MM.1S (cell line): ENCODE measurements at regions not wholly inside any gene's neighbourhood (a gene's known extent, or its start where the extent isn't known, plus 50 kb on each side); places are given as distances from the start of the nearest gene placed in this dataset.

Experiments used
- DNase-seq: peaks from one replicate; pipeline ENCODE4 v3.0.0-alpha.2; 2015
- H2AFZ ChIP-seq: fragments of 300-600 bp; sonication (generic); 2 replicates; pipeline ENCODE4 v1.6.0; 2016; ENCODE audit warnings: antibody characterized with exemption, low read length
- H3F3A ChIP-seq: fragments of 300-600 bp; sonication (generic); 2 replicates; pipeline ENCODE4 v1.6.1; 2016; ENCODE audit warnings: mild to moderate bottlenecking, antibody characterized with exemption, low read length, moderate library complexity, mixed read lengths; ENCODE audit not compliant: insufficient read depth
- H3K27ac ChIP-seq: fragments of 300-600 bp; sonication (generic); 2 replicates; pipeline ENCODE4 v1.5.1; 2016; ENCODE audit warnings: mild to moderate bottlenecking, low read length
- H3K27me3 ChIP-seq: fragments of 300-600 bp; sonication (generic); replicated peaks from 2 replicates; pipeline ENCODE4 v1.6.0; 2016; ENCODE audit warnings: low read length; ENCODE audit not compliant: insufficient read depth
- H3K36me3 ChIP-seq: fragments of 300-600 bp; sonication (generic); replicated peaks from 2 replicates; pipeline ENCODE4 v1.6.1; 2016; ENCODE audit warnings: mild to moderate bottlenecking, low read length, mixed read lengths; ENCODE audit not compliant: insufficient read depth
- H3K4me1 ChIP-seq: fragments of 300-600 bp; sonication (generic); 2 replicates; pipeline ENCODE4 v1.6.1; 2016; ENCODE audit warnings: low read length, mixed read lengths
- H3K4me2 ChIP-seq: fragments of 300-600 bp; sonication (generic); 2 replicates; pipeline ENCODE4 v1.6.0; 2016; ENCODE audit warnings: low read depth, low read length
- H3K4me3 ChIP-seq: fragments of 300-600 bp; sonication (generic); 2 replicates; pipeline ENCODE4 v1.5.1; 2016; ENCODE audit warnings: low read length, mixed read lengths
- H3K79me2 ChIP-seq: fragments of 300-600 bp; sonication (generic); 2 replicates; pipeline ENCODE4 v1.6.1; 2016; ENCODE audit warnings: mixed run types, low read length, mixed read lengths
- H3K9ac ChIP-seq: fragments of 300-600 bp; sonication (generic); 2 replicates; pipeline ENCODE4 v1.6.1; 2016; ENCODE audit warnings: low read length, mixed read lengths
- H3K9me2 ChIP-seq: fragments of 300-600 bp; sonication (generic); replicated peaks from 2 replicates; pipeline ENCODE4 v1.6.1; 2016; ENCODE audit warnings: mild to moderate bottlenecking, low read length, mixed read lengths; ENCODE audit not compliant: insufficient read depth
- H3K9me3 ChIP-seq: fragments of 300-600 bp; sonication (generic); replicated peaks from 2 replicates; pipeline ENCODE4 v1.6.1; 2016; ENCODE audit warnings: mild to moderate bottlenecking, low read length, mixed read lengths; ENCODE audit not compliant: insufficient read depth
- H4K20me1 ChIP-seq: fragments of 300-600 bp; sonication (generic); 2 replicates; pipeline ENCODE4 v1.6.1; 2016; ENCODE audit warnings: mild to moderate bottlenecking, low read length, moderate library complexity, mixed read lengths; ENCODE audit not compliant: insufficient read depth
- CTCF ChIP-seq: fragments of 300-600 bp; sonication (generic); IDR thresholded peaks from 2 replicates; pipeline ENCODE4 v1.5.1; 2016; ENCODE audit warnings: antibody characterized with exemption, low read length, mixed read lengths
- EZH2 ChIP-seq: fragments of 300-600 bp; sonication (generic); optimal IDR thresholded peaks from 2 replicates; pipeline ENCODE3; 2017; ENCODE audit warnings: low read depth, mild to moderate bottlenecking, antibody characterized with exemption, low read length, mixed read lengths
- EZH2phosphoT487 ChIP-seq: fragments of 300-600 bp; sonication (generic); IDR thresholded peaks from 2 replicates; pipeline ENCODE4 v1.6.1; 2018; ENCODE audit warnings: antibody characterized with exemption, low read length

- no peaks in the 10 kb centered on the region for H3K9me2 ChIP-seq
- no peak overlapping the region for H3K4me2 ChIP-seq
- H4K20me1 ChIP-seq = no peaks in the 10 kb centered on the region
- no peak for DNase-seq
- no peaks in the 10 kb centered on the region for H3K79me2 ChIP-seq
- no peak for TF ChIP-seq EZH2
- TF ChIP-seq CTCF = no peak
- TF ChIP-seq EZH2phosphoT487 = no peak
- no peaks in the 10 kb centered on the region for H3F3A ChIP-seq
- no peak overlapping the region for H3K27ac ChIP-seq
- H3K4me1 ChIP-seq = no peaks in the 10 kb centered on the region
- no peak overlapping the region for H2AFZ ChIP-seq
- H3K9ac ChIP-seq = no peak overlapping the region
- no peak overlapping the region for H3K4me3 ChIP-seq
- H3K9me3 ChIP-seq = no peaks in the 10 kb centered on the region
- H3K36me3 ChIP-seq = no peaks in the 10 kb centered on the region
- H3K27me3 ChIP-seq = no peaks in the 10 kb centered on the region
Observed at GRCh38 chr3:34239875-34240274, 441.4 kb downstream of the PDCD6IP start.

- no peak for TF ChIP-seq EZH2
- no peak for TF ChIP-seq EZH2phosphoT487
- Histone ChIP-seq H3K4me1 (peaks cover 13% of the 10 kb centered on the region), H3K9me3 (no peaks in the 10 kb centered on the region), H3K79me2 (no peaks in the 10 kb centered on the region), H3K36me3 (no peaks in the 10 kb centered on the region), H3K27me3 (no peaks in the 10 kb centered on the region), H3F3A (no peaks in the 10 kb centered on the region), H2AFZ (no peak overlapping the region), H3K9ac (no peak overlapping the region), H3K4me2 (no peak overlapping the region), H3K4me3 (no peak overlapping the region), H3K9me2 (no peaks in the 10 kb centered on the region), H3K27ac (no peak overlapping the region), H4K20me1 (no peaks in the 10 kb centered on the region)
- DNase-seq = no peak
Observed at GRCh38 chr3:34247401-34247800, 449.0 kb downstream of the PDCD6IP start.

DNA sequence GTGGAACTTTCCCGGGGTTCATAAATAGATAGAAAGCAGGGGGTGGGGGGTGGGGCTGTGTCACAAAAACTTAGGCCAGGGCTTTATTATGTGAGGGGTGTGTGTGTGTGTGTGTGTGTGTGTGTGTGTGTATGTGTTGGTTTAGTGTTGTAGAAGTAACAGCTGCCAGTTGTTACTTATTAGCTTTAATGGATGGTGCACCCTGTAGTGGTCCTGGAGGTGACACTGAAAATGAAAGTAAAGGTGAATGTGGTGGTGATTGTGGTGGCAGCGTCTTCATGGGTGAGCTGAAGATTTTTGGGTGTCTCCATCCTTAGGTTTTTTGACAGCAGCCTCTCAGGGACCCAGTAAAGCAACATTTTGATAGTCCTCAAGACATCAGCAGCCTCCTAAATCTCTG, 449.9 kb downstream of the PDCD6IP start:
- Histone ChIP-seq H3K4me3 (no peak overlapping the region), H3K79me2 (no peaks in the 10 kb centered on the region), H3K9me3 (no peaks in the 10 kb centered on the region), H3K4me2 (peak overlapping the region; percentile 49; the same call in 1 of the 2 replicates), H3K27me3 (no peaks in the 10 kb centered on the region), H3K9me2 (no peaks in the 10 kb centered on the region), H3K4me1 (peaks cover 13% of the 10 kb centered on the region), H3K36me3 (no peaks in the 10 kb centered on the region), H3F3A (no peaks in the 10 kb centered on the region), H2AFZ (no peak overlapping the region), H3K9ac (no peak overlapping the region), H4K20me1 (no peaks in the 10 kb centered on the region), H3K27ac (no peak overlapping the region)
- DNase-seq = peak; percentile 38
- no peak for TF ChIP-seq EZH2
- TF ChIP-seq EZH2phosphoT487 = no peak
- no peak for TF ChIP-seq CTCF

DNA sequence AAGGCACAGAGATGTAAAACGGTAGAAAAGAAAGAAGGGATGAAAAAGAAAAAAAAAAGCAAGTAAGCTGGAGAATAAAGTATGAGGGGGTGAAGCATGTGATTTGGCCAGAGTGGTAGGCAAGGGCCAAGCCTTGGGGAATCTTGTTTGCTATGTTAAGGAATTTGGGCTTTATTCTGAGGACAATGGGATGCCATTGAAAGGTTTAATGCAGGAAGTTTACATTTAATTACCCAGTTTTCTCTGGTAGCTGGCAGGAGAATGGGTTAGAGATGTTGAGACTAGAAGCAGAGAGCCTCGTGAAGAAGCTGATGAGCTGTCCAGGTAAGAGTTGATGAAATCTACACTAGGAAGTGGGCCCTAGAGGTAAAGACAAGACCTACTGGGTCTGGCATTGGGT, 455.9 kb downstream of the PDCD6IP start:
- H3K4me2 ChIP-seq = no peak overlapping the region
- H3K27ac ChIP-seq = no peak overlapping the region
- no peak overlapping the region for H2AFZ ChIP-seq
- no peak overlapping the region for H3K9ac ChIP-seq
- no peaks in the 10 kb centered on the region for H3K36me3 ChIP-seq
- DNase-seq = no peak
- no peaks in the 10 kb centered on the region for H3K79me2 ChIP-seq
- peaks cover 4% of the 10 kb centered on the region for H3K4me1 ChIP-seq
- H3K27me3 ChIP-seq = no peaks in the 10 kb centered on the region
- no peak overlapping the region for H3K4me3 ChIP-seq
- H3K9me3 ChIP-seq = no peaks in the 10 kb centered on the region
- H4K20me1 ChIP-seq = no peaks in the 10 kb centered on the region
- no peaks in the 10 kb centered on the region for H3F3A ChIP-seq
- TF ChIP-seq EZH2phosphoT487 = no peak
- no peak for TF ChIP-seq CTCF
- no peak for TF ChIP-seq EZH2
- H3K9me2 ChIP-seq = no peaks in the 10 kb centered on the region
